Tibial nerve (tissue), 4 donors: ENCODE measurements at regions not wholly inside any gene's neighbourhood (a gene's known extent, or its start where the extent isn't known, plus 50 kb on each side); places are given as distances from the start of the nearest gene placed in this dataset.
A peak's percentile ranks its signal among the peaks of the same experiment; 100 is the strongest.

Experiments used
- DNase-seq, 2 donors: peaks; one replicate each; pipeline ENCODE4 v3.0.0-alpha.2; 2019; ENCODE audit warnings: low spot score in 2 of 2
- H3K27ac ChIP-seq, 4 donors: fragments of 200-600 bp; sonication (generic) in 3 of 4; one replicate each; pipeline ENCODE4 v1.5.1; 2017 to 2019; ENCODE audit warnings: mild to moderate bottlenecking in 1 of 4
- H3K27me3 ChIP-seq, 2 donors: fragments of 200-600 bp; sonication (generic) in 1 of 2; one replicate each; pipeline versions ENCODE4 v1.5.1 to v1.6.0; 2017 to 2019
- H3K36me3 ChIP-seq, 3 donors: fragments of 200-600 bp; sonication (generic); one replicate each; pipeline ENCODE4 v1.5.1; 2018 to 2019
- H3K4me1 ChIP-seq, 4 donors: fragments of 200-600 bp; sonication (generic) in 3 of 4; one replicate each; pipeline ENCODE4 v1.5.1; 2017 to 2019
- H3K4me3 ChIP-seq, 4 donors: fragments of 200-600 bp; sonication (generic) in 3 of 4; one replicate each; pipeline ENCODE4 v1.5.1; 2017 to 2019; ENCODE audit warnings: mild to moderate bottlenecking in 1 of 4, moderate library complexity in 1 of 4
- H3K9me3 ChIP-seq, 4 donors: fragments of 200-600 bp; sonication (generic) in 3 of 4; one replicate each; pipeline ENCODE4 v1.5.1; 2017 to 2019
- EP300 ChIP-seq, 2 donors: sonication (generic); formaldehyde crosslinking; IDR thresholded peaks; one replicate each; pipeline ENCODE4 v1.6.1; 2017; ENCODE audit warnings: antibody characterized with exemption in 2 of 2, mild to moderate bottlenecking in 1 of 2
- POLR2A ChIP-seq, 2 donors: fragments of 450-650 bp; IDR thresholded peaks; one replicate each; pipeline ENCODE4 v1.6.1; 2017; ENCODE audit warnings: antibody characterized with exemption in 2 of 2, mild to moderate bottlenecking in 2 of 2, moderate library complexity in 2 of 2
- WGBS, 2 donors: methylation state at CpG; one replicate each; pipeline ENCODE4 v1.1.5; 2018; 5-methylcytosine and 5-hydroxymethylcytosine counted together
- TF ChIP-seq, protein P1 (sequence below), 5 experiments: fragments of 200-600 bp in 3 of 5; fragments of 450-650 bp in 2 of 5; sonication (generic) in 3 of 5; IDR thresholded peaks; one replicate each; pipeline ENCODE4 v1.5.1; 2016 to 2019; ENCODE audit warnings: antibody characterized with exemption in 5 of 5, mild to moderate bottlenecking in 3 of 5, moderate library complexity in 2 of 5

GRCh38 chr10:69721690-69722310 lies 79.9 kb upstream of the COL13A1 start:
- Histone ChIP-seq H3K36me3 (no peaks in the 10 kb centered on the region), H3K9me3 (peaks cover 0 to 9% (median 0%) of the 10 kb centered on the region in 4 donors), H3K4me1 (no peaks in the 10 kb centered on the region), H3K4me3 (no peak overlapping the region), H3K27me3 (no peaks in the 10 kb centered on the region), H3K27ac (no peak overlapping the region)
- no peak for DNase-seq
- TF ChIP-seq POLR2A (IDR thresholded peaks at IDR 0.05) (no peak), EP300 (IDR thresholded peaks at IDR 0.05) (no peak)
- TF ChIP-seq, protein P1, sequence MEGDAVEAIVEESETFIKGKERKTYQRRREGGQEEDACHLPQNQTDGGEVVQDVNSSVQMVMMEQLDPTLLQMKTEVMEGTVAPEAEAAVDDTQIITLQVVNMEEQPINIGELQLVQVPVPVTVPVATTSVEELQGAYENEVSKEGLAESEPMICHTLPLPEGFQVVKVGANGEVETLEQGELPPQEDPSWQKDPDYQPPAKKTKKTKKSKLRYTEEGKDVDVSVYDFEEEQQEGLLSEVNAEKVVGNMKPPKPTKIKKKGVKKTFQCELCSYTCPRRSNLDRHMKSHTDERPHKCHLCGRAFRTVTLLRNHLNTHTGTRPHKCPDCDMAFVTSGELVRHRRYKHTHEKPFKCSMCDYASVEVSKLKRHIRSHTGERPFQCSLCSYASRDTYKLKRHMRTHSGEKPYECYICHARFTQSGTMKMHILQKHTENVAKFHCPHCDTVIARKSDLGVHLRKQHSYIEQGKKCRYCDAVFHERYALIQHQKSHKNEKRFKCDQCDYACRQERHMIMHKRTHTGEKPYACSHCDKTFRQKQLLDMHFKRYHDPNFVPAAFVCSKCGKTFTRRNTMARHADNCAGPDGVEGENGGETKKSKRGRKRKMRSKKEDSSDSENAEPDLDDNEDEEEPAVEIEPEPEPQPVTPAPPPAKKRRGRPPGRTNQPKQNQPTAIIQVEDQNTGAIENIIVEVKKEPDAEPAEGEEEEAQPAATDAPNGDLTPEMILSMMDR (IDR thresholded peaks at IDR 0.05): no peak
- 43 to 57% methylated on average over 10 of the region's 10 CpGs for WGBS, 2 donors

DNA sequence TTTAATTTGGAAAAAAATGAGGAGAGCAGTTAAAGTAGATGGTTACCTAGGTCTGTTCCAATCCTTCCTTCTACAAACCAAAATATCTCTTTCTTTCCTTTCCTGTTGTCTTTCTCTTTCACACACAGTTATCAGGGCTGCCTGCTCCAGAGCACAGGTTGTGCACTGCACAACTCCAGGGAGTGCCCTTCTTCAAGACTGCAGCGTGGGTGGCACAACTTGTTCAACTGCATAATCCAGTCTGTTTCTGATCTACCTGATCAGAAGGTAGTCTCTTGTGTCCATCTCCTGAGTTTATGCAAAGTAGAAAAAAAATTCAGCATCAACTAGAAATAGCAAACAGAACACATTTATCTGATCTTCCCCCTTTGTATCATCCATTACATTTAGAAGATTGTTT lies 78.1 kb upstream of the COL13A1 start:
- TF ChIP-seq EP300 (IDR thresholded peaks at IDR 0.05): no peak
- TF ChIP-seq POLR2A (IDR thresholded peaks at IDR 0.05): no peak
- TF ChIP-seq, protein P1 (IDR thresholded peaks at IDR 0.05): no peak
- no peaks in the 10 kb centered on the region for H3K4me1 ChIP-seq
- peaks cover 0 to 9% (median 0%) of the 10 kb centered on the region in 4 donors for H3K9me3 ChIP-seq
- H3K36me3 ChIP-seq: no peaks in the 10 kb centered on the region
- no peaks in the 10 kb centered on the region for H3K27me3 ChIP-seq
- 85 to 87% methylated on average over 1 of the region's 1 CpG for WGBS, 2 donors
- no peak for DNase-seq
- H3K4me3 ChIP-seq: no peak overlapping the region
- no peak overlapping the region for H3K27ac ChIP-seq

GRCh38 chr10:69726850-69727249 lies 74.9 kb upstream of the COL13A1 start:
- Histone ChIP-seq H3K27me3 (no peaks in the 10 kb centered on the region), H3K9me3 (no peaks in the 10 kb centered on the region), H3K36me3 (no peaks in the 10 kb centered on the region), H3K4me1 (no peaks in the 10 kb centered on the region), H3K27ac (no peak overlapping the region), H3K4me3 (no peak overlapping the region)
- WGBS, 2 donors: 100% methylated on average over 2 of the region's 2 CpGs
- DNase-seq: no peak
- TF ChIP-seq POLR2A (IDR thresholded peaks at IDR 0.05) (no peak), EP300 (IDR thresholded peaks at IDR 0.05) (no peak)
- TF ChIP-seq, protein P1 (IDR thresholded peaks at IDR 0.05): no peak

DNA sequence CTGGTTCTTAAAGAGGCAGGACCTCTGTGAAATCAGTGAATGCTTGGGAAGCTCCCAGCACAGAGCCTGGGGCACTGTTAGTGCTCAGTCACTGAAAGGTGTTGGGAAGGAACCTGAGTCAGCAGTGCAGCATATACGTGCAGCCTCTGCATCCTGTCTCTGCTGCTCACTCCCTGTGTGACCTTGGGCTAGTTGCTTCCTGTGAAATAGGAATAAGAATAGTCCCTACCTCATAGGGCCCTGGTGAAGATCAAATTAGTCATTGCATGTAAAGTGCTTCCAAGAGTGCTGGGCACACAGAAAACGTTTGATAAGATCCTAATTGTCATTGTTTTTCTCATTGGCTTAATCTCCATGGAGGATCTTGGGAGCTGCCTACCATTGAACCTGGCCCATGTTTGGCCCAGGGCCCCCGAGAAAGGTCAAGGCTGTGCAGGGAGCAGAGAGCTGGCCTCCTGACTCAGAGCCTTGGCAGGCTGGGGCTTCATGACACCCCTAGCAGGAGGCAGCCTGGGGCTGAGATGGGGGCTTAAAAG lies 73.3 kb upstream of the COL13A1 start:
- 20 to 26% methylated on average over 3 of the region's 3 CpGs for WGBS, 2 donors
- Histone ChIP-seq H3K27me3 (no peaks in the 10 kb centered on the region), H3K4me3 (no peak overlapping the region), H3K27ac (no peak overlapping the region), H3K4me1 (no peaks in the 10 kb centered on the region), H3K36me3 (no peaks in the 10 kb centered on the region), H3K9me3 (no peaks in the 10 kb centered on the region)
- peak in 1 of 2 donors; percentile 44 for TF ChIP-seq EP300 (IDR thresholded peaks at IDR 0.05)
- TF ChIP-seq POLR2A (IDR thresholded peaks at IDR 0.05): no peak
- no peak for DNase-seq

DNA sequence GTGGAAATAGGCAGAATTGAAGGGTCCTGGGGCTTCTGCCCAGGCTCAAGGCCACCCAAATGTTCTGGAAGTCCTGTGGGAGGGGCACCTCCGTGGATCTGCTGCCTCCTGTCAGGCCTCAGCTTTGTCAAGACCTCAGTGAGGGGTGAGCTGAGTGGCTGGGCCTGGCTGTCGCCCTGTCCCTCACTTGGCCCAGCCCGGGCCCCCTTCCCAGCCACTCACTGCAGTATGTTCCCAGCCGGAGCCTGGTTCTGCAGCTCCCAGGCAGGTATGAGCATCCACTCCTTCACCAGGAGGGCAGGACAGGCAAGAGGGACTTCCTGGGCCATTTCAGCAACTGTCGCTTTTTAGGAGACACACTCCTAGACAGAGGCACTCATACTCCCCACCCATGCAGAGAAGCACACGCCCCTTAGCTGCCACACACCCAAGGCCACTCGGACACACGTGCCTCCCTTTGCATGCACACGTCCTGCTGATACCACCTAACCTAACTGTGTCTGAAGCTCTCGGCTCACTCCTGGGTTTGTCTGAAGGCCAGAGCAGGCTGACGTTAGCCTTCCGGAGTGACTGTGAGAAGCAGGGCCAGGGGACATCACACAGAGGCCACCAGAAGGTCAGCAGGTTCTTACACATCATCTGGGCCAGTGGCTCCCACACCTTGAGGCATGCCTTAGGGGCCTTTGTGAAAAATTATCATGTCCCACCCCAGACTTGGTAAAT lies 72.2 kb upstream of the COL13A1 start:
- Histone ChIP-seq H3K36me3 (no peaks in the 10 kb centered on the region), H3K4me1 (no peaks in the 10 kb centered on the region), H3K9me3 (no peaks in the 10 kb centered on the region), H3K27me3 (no peaks in the 10 kb centered on the region), H3K4me3 (no peak overlapping the region), H3K27ac (no peak overlapping the region)
- no peak for DNase-seq
- TF ChIP-seq, protein P1 (IDR thresholded peaks at IDR 0.05): no peak
- no peak for TF ChIP-seq POLR2A (IDR thresholded peaks at IDR 0.05)
- no peak for TF ChIP-seq EP300 (IDR thresholded peaks at IDR 0.05)
- 81 to 87% methylated on average over 8 to 12 of the region's 12 CpGs for WGBS, 2 donors
